ENCODE measurements at regions not wholly inside any gene's neighbourhood (a gene's known extent, or its start where the extent isn't known, plus 50 kb on each side); places are given as distances from the start of the nearest gene placed in this dataset.

- TF ChIP-seq CTCF (IDR thresholded peaks at IDR 0.05): no peak
- TF ChIP-seq POLR2A (IDR thresholded peaks at IDR 0.05): no peak
Measured at GRCh38 chr1:239926184-239926583, 165.5 kb upstream of the FMN2 start.

Data from esophagus squamous epithelium (tissue), 4 donors.